ENCODE measurements at regions not wholly inside any gene's neighbourhood (a gene's known extent, or its start where the extent isn't known, plus 50 kb on each side); places are given as distances from the start of the nearest gene placed in this dataset.

- no peak for TF ChIP-seq RAD21 (IDR thresholded peaks at IDR 0.05; ENCODE audit: low read depth)
- TF ChIP-seq NFIC (IDR thresholded peaks at IDR 0.05): no peak
- no peak for TF ChIP-seq FOXM1 (IDR thresholded peaks at IDR 0.05; ENCODE audit: borderline replicate concordance, low read depth)
- TF ChIP-seq ZBTB7A (IDR thresholded peaks at IDR 0.05; ENCODE audit: low read depth): no peak
- no peak for TF ChIP-seq CEBPB (IDR thresholded peaks at IDR 0.05)
- TF ChIP-seq EP300 (IDR thresholded peaks at IDR 0.05; ENCODE audit: borderline replicate concordance): no peak
Measured at GRCh38 chr20:9968015-9968414, 66.8 kb upstream of the ANKEF1 start.

- no peak for TF ChIP-seq EP300 (IDR thresholded peaks at IDR 0.05; ENCODE audit: borderline replicate concordance)
- no peak for TF ChIP-seq TAF1 (IDR thresholded peaks at IDR 0.05; ENCODE audit: low read depth)
- no peak for TF ChIP-seq USF1 (IDR thresholded peaks at IDR 0.05)
- no peak for TF ChIP-seq NFIC (IDR thresholded peaks at IDR 0.05)
- TF ChIP-seq YY1 (IDR thresholded peaks at IDR 0.05; ENCODE audit: low read depth): no peak
- no peak for TF ChIP-seq RAD21 (IDR thresholded peaks at IDR 0.05; ENCODE audit: low read depth)
- no peak for TF ChIP-seq TEAD4 (IDR thresholded peaks at IDR 0.05)
- no peak for TF ChIP-seq EGR1 (IDR thresholded peaks at IDR 0.05)
- TF ChIP-seq, protein P1, sequence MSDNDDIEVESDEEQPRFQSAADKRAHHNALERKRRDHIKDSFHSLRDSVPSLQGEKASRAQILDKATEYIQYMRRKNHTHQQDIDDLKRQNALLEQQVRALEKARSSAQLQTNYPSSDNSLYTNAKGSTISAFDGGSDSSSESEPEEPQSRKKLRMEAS (IDR thresholded peaks at IDR 0.05): no peak
- no peak for TF ChIP-seq FOXM1 (IDR thresholded peaks at IDR 0.05; ENCODE audit: borderline replicate concordance, low read depth)
- TF ChIP-seq, protein P2, sequence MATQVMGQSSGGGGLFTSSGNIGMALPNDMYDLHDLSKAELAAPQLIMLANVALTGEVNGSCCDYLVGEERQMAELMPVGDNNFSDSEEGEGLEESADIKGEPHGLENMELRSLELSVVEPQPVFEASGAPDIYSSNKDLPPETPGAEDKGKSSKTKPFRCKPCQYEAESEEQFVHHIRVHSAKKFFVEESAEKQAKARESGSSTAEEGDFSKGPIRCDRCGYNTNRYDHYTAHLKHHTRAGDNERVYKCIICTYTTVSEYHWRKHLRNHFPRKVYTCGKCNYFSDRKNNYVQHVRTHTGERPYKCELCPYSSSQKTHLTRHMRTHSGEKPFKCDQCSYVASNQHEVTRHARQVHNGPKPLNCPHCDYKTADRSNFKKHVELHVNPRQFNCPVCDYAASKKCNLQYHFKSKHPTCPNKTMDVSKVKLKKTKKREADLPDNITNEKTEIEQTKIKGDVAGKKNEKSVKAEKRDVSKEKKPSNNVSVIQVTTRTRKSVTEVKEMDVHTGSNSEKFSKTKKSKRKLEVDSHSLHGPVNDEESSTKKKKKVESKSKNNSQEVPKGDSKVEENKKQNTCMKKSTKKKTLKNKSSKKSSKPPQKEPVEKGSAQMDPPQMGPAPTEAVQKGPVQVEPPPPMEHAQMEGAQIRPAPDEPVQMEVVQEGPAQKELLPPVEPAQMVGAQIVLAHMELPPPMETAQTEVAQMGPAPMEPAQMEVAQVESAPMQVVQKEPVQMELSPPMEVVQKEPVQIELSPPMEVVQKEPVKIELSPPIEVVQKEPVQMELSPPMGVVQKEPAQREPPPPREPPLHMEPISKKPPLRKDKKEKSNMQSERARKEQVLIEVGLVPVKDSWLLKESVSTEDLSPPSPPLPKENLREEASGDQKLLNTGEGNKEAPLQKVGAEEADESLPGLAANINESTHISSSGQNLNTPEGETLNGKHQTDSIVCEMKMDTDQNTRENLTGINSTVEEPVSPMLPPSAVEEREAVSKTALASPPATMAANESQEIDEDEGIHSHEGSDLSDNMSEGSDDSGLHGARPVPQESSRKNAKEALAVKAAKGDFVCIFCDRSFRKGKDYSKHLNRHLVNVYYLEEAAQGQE (IDR thresholded peaks at IDR 0.05; ENCODE audit: low read depth): no peak
- TF ChIP-seq CREB1 (IDR thresholded peaks at IDR 0.05; ENCODE audit: low read depth): no peak
- no peak for TF ChIP-seq CEBPB (IDR thresholded peaks at IDR 0.05)
- no peak for TF ChIP-seq ZBTB7A (IDR thresholded peaks at IDR 0.05; ENCODE audit: low read depth)
- TF ChIP-seq TCF12 (IDR thresholded peaks at IDR 0.05; ENCODE audit: low read depth): no peak
Measured at GRCh38 chr20:9966966-9967365, 67.8 kb upstream of the ANKEF1 start.

DNA sequence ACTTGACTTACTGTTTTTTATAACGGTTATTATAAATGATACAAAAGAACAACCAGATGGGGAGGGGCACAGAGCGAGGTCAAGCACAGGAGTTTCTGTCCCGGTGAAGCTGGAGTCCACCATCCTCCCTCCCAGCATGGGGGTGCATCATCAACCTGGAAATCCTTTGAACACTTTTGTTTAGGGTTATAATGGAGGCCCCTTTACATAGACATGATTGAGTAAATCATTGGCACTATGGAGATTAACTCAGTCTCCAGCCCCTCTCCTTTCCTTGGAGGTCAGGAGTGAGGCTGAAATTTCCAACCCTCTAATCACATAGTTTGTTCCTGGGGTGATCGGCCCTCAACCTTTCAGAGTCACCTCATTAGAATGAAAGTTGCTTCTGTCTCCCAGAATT is 71.8 kb upstream of the ANKEF1 start:
- no peak for TF ChIP-seq TEAD4 (IDR thresholded peaks at IDR 0.05)
- TF ChIP-seq TAF1 (IDR thresholded peaks at IDR 0.05; ENCODE audit: low read depth): no peak
- TF ChIP-seq ZBTB7A (IDR thresholded peaks at IDR 0.05; ENCODE audit: low read depth): no peak
- TF ChIP-seq YY1 (IDR thresholded peaks at IDR 0.05; ENCODE audit: low read depth): no peak
- no peak for TF ChIP-seq CREB1 (IDR thresholded peaks at IDR 0.05; ENCODE audit: low read depth)
- no peak for TF ChIP-seq EP300 (IDR thresholded peaks at IDR 0.05; ENCODE audit: borderline replicate concordance)
- TF ChIP-seq USF1 (IDR thresholded peaks at IDR 0.05): no peak
- no peak for TF ChIP-seq NFIC (IDR thresholded peaks at IDR 0.05)
- no peak for TF ChIP-seq EGR1 (IDR thresholded peaks at IDR 0.05)
- no peak for TF ChIP-seq FOXM1 (IDR thresholded peaks at IDR 0.05; ENCODE audit: borderline replicate concordance, low read depth)
- TF ChIP-seq, protein P2 (IDR thresholded peaks at IDR 0.05; ENCODE audit: low read depth): no peak
- TF ChIP-seq TCF12 (IDR thresholded peaks at IDR 0.05; ENCODE audit: low read depth): no peak
- TF ChIP-seq, protein P1 (IDR thresholded peaks at IDR 0.05): no peak
- TF ChIP-seq CEBPB (IDR thresholded peaks at IDR 0.05): no peak
- no peak for TF ChIP-seq RAD21 (IDR thresholded peaks at IDR 0.05; ENCODE audit: low read depth)

DNA sequence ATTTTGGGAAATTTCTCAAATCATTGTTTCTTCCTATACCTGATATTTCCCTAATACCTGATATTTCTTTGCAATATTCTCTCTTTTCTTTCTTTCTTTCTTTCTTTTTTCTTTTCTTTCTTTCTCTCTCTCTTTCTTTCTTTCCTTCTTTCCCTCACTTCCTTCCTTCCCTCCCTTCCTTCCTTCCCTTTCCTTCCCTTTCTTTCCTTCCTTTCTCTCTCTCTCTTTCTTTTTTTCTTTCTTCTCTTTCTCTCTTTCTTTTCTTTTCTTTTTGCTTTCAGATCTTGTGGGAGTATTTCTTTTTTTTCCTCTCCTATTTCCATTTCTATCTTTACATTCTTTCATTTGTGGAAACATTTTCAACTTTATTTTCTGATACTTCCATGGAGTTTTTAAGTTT is 76.1 kb upstream of the ANKEF1 start:
- TF ChIP-seq ZBTB7A (IDR thresholded peaks at IDR 0.05; ENCODE audit: low read depth) (no peak), YY1 (IDR thresholded peaks at IDR 0.05; ENCODE audit: low read depth) (no peak), TCF12 (IDR thresholded peaks at IDR 0.05; ENCODE audit: low read depth) (no peak), FOXM1 (IDR thresholded peaks at IDR 0.05; ENCODE audit: borderline replicate concordance, low read depth) (no peak), NFIC (IDR thresholded peaks at IDR 0.05) (no peak), RAD21 (IDR thresholded peaks at IDR 0.05; ENCODE audit: low read depth) (no peak), EGR1 (IDR thresholded peaks at IDR 0.05) (no peak), EP300 (IDR thresholded peaks at IDR 0.05; ENCODE audit: borderline replicate concordance) (no peak)
- TF ChIP-seq, protein P1 (IDR thresholded peaks at IDR 0.05): no peak
- TF ChIP-seq, protein P2 (IDR thresholded peaks at IDR 0.05; ENCODE audit: low read depth): no peak

Data from Ishikawa (cell line).